ENCODE measurements at regions not wholly inside any gene's neighbourhood (a gene's known extent, or its start where the extent isn't known, plus 50 kb on each side); places are given as distances from the start of the nearest gene placed in this dataset.

GRCh38 chr20:1790386-1790785 is 104.8 kb upstream of the SIRPA start:
- ATAC-seq, result no peak
- no peaks in the 10 kb centered on the region for H3K4me1 ChIP-seq
- TF ChIP-seq POLR2A (IDR thresholded peaks at IDR 0.05) (no peak), CTCF (IDR thresholded peaks at IDR 0.05 in 4 of 5, conservative IDR thresholded peaks at IDR 0.05 in 1 of 5) (no peak)
- no peak overlapping the region for H3K4me3 ChIP-seq
- H3K27me3 ChIP-seq, result peaks cover 0 to 8% (median 0%) of the 10 kb centered on the region in 3 donors
- intact Hi-C loops (cut with DNase I; ENCODE audit: low total_unique reads) (no loop called here), in situ Hi-C loops (cut with MboI; ENCODE audit: low sequenced_read_pairs in 4 of 4) (no loop called here)
- no peaks in the 10 kb centered on the region for H3K9me3 ChIP-seq
- no peak for DNase-seq
- no peak overlapping the region for H3K27ac ChIP-seq
- no peaks in the 10 kb centered on the region for H3K36me3 ChIP-seq

GRCh38 chr20:1788044-1788443 is 107.2 kb upstream of the SIRPA start:
- no peaks in the 10 kb centered on the region for H3K9me3 ChIP-seq
- H3K27me3 ChIP-seq, result peaks cover 0 to 5% (median 0%) of the 10 kb centered on the region in 3 donors
- H3K27ac ChIP-seq, result no peak overlapping the region
- ATAC-seq (no peak), DNase-seq (no peak)
- no peak overlapping the region for H3K4me3 ChIP-seq
- H3K4me1 ChIP-seq, result no peaks in the 10 kb centered on the region
- H3K36me3 ChIP-seq, result no peaks in the 10 kb centered on the region
- in situ Hi-C loops (cut with MboI; ENCODE audit: low sequenced_read_pairs in 4 of 4), result no loop called here
- intact Hi-C loops (cut with DNase I; ENCODE audit: low total_unique reads), result no loop called here
- TF ChIP-seq POLR2A (IDR thresholded peaks at IDR 0.05) (no peak), CTCF (IDR thresholded peaks at IDR 0.05 in 4 of 5, conservative IDR thresholded peaks at IDR 0.05 in 1 of 5) (no peak)

GRCh38 chr20:1786486-1786885 is 108.7 kb upstream of the SIRPA start:
- TF ChIP-seq CTCF (IDR thresholded peaks at IDR 0.05 in 4 of 5, conservative IDR thresholded peaks at IDR 0.05 in 1 of 5) (no peak), POLR2A (IDR thresholded peaks at IDR 0.05) (no peak)
- Histone ChIP-seq H3K9me3 (no peaks in the 10 kb centered on the region), H3K36me3 (no peaks in the 10 kb centered on the region), H3K4me1 (no peaks in the 10 kb centered on the region), H3K27ac (no peak overlapping the region), H3K27me3 (peaks cover 0 to 5% (median 0%) of the 10 kb centered on the region in 3 donors), H3K4me3 (no peak overlapping the region)
- DNase-seq (no peak), ATAC-seq (no peak)
- intact Hi-C loops (cut with DNase I; ENCODE audit: low total_unique reads), result no loop called here
- in situ Hi-C loops (cut with MboI; ENCODE audit: low sequenced_read_pairs in 4 of 4), result no loop called here

GRCh38 chr20:1784586-1784985 is 110.6 kb upstream of the SIRPA start:
- Histone ChIP-seq H3K4me1 (no peaks in the 10 kb centered on the region), H3K27ac (no peak overlapping the region), H3K36me3 (no peaks in the 10 kb centered on the region), H3K9me3 (no peaks in the 10 kb centered on the region), H3K27me3 (peaks cover 0 to 5% (median 0%) of the 10 kb centered on the region in 3 donors), H3K4me3 (no peak overlapping the region)
- TF ChIP-seq POLR2A (IDR thresholded peaks at IDR 0.05), result no peak
- TF ChIP-seq CTCF (IDR thresholded peaks at IDR 0.05 in 4 of 5, conservative IDR thresholded peaks at IDR 0.05 in 1 of 5), result no peak
- DNase-seq (no peak), ATAC-seq (no peak)
- intact Hi-C loops (cut with DNase I; ENCODE audit: low total_unique reads) (no loop called here), in situ Hi-C loops (cut with MboI; ENCODE audit: low sequenced_read_pairs in 4 of 4) (no loop called here)

GRCh38 chr20:1783245-1783644 is 112.0 kb upstream of the SIRPA start:
- Histone ChIP-seq H3K36me3 (no peaks in the 10 kb centered on the region), H3K4me1 (no peaks in the 10 kb centered on the region), H3K9me3 (no peaks in the 10 kb centered on the region), H3K27me3 (peaks cover 0 to 5% (median 0%) of the 10 kb centered on the region in 3 donors), H3K27ac (no peak overlapping the region), H3K4me3 (no peak overlapping the region)
- ATAC-seq (no peak), DNase-seq (no peak)
- in situ Hi-C loops (cut with MboI; ENCODE audit: low sequenced_read_pairs in 4 of 4), result no loop called here
- intact Hi-C loops (cut with DNase I; ENCODE audit: low total_unique reads), result no loop called here
- TF ChIP-seq CTCF (IDR thresholded peaks at IDR 0.05 in 4 of 5, conservative IDR thresholded peaks at IDR 0.05 in 1 of 5), result no peak
- no peak for TF ChIP-seq POLR2A (IDR thresholded peaks at IDR 0.05)

All from gastrocnemius medialis (tissue), 4 donors.